Suprapubic skin (tissue), 4 donors: ENCODE measurements at regions not wholly inside any gene's neighbourhood (a gene's known extent, or its start where the extent isn't known, plus 50 kb on each side); places are given as distances from the start of the nearest gene placed in this dataset.

Experiments
- DNase-seq, 2 donors: peaks; one replicate each; pipeline ENCODE4 v3.0.0-alpha.2; 2019; ENCODE audit warnings: low spot score in 2 of 2
- H3K27ac ChIP-seq: fragments of 200-600 bp; sonication (generic); one replicate; pipeline ENCODE4 v1.5.1; 2019
- H3K27me3 ChIP-seq: fragments of 200-600 bp; sonication (generic); one replicate; pipeline ENCODE4 v1.5.1; 2019
- H3K36me3 ChIP-seq: fragments of 200-600 bp; sonication (generic); one replicate; pipeline ENCODE4 v1.5.1; 2019
- H3K4me1 ChIP-seq: fragments of 200-600 bp; sonication (generic); one replicate; pipeline ENCODE4 v1.5.1; 2019
- H3K4me3 ChIP-seq: fragments of 200-600 bp; sonication (generic); one replicate; pipeline ENCODE4 v1.5.1; 2019; ENCODE audit warnings: mild to moderate bottlenecking
- H3K9me3 ChIP-seq: fragments of 200-600 bp; sonication (generic); one replicate; pipeline ENCODE4 v1.5.1; 2019
- EP300 ChIP-seq: sonication (generic); formaldehyde crosslinking; IDR thresholded peaks from one replicate; pipeline ENCODE4 v1.6.1; 2017; ENCODE audit warnings: antibody characterized with exemption
- POLR2A ChIP-seq, 2 donors: fragments of 450-650 bp; IDR thresholded peaks; one replicate each; pipeline ENCODE4 v1.6.1; 2017; ENCODE audit warnings: antibody characterized with exemption in 2 of 2, mild to moderate bottlenecking in 2 of 2, moderate library complexity in 2 of 2
- POLR2AphosphoS5 ChIP-seq, 3 donors: sonication (generic); formaldehyde crosslinking; IDR thresholded peaks; one replicate each; pipeline ENCODE4 v1.6.1; 2017; ENCODE audit warnings: antibody characterized with exemption in 3 of 3
- WGBS: methylation state at CpG from one replicate; pipeline ENCODE4 v1.1.5; 2018; 5-methylcytosine and 5-hydroxymethylcytosine counted together
- TF ChIP-seq, protein P1 (sequence below), 2 donors: fragments of 200-600 bp in 1 of 2; fragments of 450-650 bp in 1 of 2; sonication (generic) in 1 of 2; IDR thresholded peaks; one replicate each; pipeline ENCODE4 v1.5.1; 2016 to 2019; ENCODE audit warnings: antibody characterized with exemption in 2 of 2, mild to moderate bottlenecking in 1 of 2, moderate library complexity in 1 of 2

DNA sequence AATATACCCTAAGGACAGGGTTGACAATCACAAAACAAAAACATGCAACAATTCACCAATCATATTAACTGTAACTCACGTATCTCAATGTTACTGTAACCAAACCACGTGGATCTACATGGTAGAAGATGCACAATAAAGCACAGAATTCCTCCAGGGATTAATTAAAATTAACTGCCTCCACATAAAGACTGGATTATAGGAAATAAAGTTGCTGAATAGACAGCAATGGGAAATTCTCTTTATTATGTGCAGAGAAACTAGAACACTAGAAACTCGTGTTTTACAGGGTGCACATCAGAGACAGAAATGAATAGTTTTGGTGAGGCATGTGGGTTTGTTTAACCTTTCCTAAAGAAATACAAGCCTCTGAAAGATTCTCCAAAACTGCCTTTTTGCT lies 696.3 kb downstream of the EPHA3 start:
- DNase-seq, result no peak
- no peak for TF ChIP-seq POLR2AphosphoS5 (IDR thresholded peaks at IDR 0.05)
- TF ChIP-seq POLR2A (IDR thresholded peaks at IDR 0.05), result no peak
- TF ChIP-seq EP300, result no peak
- TF ChIP-seq, protein P1, sequence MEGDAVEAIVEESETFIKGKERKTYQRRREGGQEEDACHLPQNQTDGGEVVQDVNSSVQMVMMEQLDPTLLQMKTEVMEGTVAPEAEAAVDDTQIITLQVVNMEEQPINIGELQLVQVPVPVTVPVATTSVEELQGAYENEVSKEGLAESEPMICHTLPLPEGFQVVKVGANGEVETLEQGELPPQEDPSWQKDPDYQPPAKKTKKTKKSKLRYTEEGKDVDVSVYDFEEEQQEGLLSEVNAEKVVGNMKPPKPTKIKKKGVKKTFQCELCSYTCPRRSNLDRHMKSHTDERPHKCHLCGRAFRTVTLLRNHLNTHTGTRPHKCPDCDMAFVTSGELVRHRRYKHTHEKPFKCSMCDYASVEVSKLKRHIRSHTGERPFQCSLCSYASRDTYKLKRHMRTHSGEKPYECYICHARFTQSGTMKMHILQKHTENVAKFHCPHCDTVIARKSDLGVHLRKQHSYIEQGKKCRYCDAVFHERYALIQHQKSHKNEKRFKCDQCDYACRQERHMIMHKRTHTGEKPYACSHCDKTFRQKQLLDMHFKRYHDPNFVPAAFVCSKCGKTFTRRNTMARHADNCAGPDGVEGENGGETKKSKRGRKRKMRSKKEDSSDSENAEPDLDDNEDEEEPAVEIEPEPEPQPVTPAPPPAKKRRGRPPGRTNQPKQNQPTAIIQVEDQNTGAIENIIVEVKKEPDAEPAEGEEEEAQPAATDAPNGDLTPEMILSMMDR (IDR thresholded peaks at IDR 0.05), result no peak
- Histone ChIP-seq H3K4me3 (no peak overlapping the region), H3K9me3 (no peaks in the 10 kb centered on the region), H3K36me3 (no peaks in the 10 kb centered on the region), H3K27me3 (no peaks in the 10 kb centered on the region), H3K4me1 (no peaks in the 10 kb centered on the region), H3K27ac (no peak overlapping the region)
- WGBS, result 45% methylated on average over 3 of the region's 3 CpGs

DNA sequence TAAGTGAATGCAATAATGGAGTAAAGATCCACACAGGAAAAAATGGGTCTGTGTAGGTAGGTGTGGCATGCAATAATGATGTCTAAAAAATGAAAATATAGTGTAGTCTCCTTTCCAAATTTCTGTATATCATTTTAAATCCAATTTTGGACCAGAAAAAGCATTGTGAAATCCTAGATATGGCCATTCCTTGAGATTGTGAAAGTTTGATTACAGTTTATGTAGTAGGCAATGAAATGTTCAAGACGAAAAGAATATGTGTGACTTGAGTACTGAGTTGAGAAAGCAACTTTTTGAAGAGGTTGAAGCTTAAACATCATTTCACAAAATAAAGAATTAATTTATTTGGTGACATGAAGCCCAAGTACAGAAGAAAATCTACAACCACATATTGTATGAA lies 698.7 kb downstream of the EPHA3 start:
- Histone ChIP-seq H3K27ac (no peak overlapping the region), H3K27me3 (no peaks in the 10 kb centered on the region), H3K36me3 (no peaks in the 10 kb centered on the region), H3K4me1 (no peaks in the 10 kb centered on the region), H3K9me3 (no peaks in the 10 kb centered on the region), H3K4me3 (no peak overlapping the region)
- 84% methylated on average over 1 of the region's 1 CpG for WGBS
- DNase-seq, result no peak
- TF ChIP-seq, protein P1 (IDR thresholded peaks at IDR 0.05), result no peak
- TF ChIP-seq POLR2AphosphoS5 (IDR thresholded peaks at IDR 0.05) (no peak), EP300 (no peak), POLR2A (IDR thresholded peaks at IDR 0.05) (no peak)

DNA sequence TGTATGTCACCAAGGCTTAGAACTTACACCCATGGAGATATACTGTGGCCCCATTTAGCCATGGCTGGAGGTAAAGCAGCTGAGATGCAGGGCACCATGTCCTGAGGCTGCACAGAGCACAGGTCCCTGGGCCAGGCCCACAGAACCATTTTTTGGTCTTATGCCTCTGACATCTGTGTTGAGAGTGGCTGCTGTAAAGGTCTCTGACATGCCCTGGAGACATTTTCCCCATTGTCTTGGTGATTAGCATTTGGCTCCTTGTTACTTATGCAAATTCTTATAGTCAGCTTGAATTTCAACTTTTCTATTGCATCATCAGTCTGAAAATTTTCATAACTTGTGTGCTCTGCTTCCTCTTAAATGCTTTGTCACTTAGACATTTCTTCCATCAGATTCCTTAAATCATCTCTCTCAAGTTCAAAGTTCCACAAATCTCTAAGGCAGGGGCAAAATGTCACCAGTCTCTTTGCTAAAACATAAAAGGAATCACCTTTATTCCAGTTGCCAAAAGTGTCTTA lies 701.3 kb downstream of the EPHA3 start:
- Histone ChIP-seq H3K4me1 (no peaks in the 10 kb centered on the region), H3K4me3 (no peak overlapping the region), H3K27me3 (no peaks in the 10 kb centered on the region), H3K36me3 (no peaks in the 10 kb centered on the region), H3K9me3 (peaks cover 12% of the 10 kb centered on the region), H3K27ac (no peak overlapping the region)
- TF ChIP-seq, protein P1 (IDR thresholded peaks at IDR 0.05), result no peak
- TF ChIP-seq POLR2A (IDR thresholded peaks at IDR 0.05), result no peak
- TF ChIP-seq POLR2AphosphoS5 (IDR thresholded peaks at IDR 0.05), result no peak
- TF ChIP-seq EP300, result no peak
- DNase-seq, result no peak

DNA sequence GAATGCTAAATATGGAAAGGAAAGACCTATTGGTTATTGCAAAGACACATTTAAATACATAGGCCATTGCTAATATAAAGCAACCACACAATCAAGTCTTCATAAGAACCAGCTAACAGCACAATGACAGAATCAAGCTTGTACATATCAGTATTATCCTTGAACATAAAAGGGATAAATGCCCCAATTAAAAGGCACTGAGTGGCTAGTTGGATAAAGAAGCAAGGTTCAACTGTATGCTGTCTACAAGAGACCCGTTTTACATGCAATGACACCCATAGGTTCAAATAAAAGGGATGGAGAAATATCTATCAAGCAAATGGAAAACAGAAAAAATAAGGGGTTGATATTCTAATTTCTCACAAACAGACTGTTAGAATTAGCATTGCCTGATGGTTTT lies 706.1 kb downstream of the EPHA3 start:
- H3K9me3 ChIP-seq, result peaks cover 13% of the 10 kb centered on the region

DNA sequence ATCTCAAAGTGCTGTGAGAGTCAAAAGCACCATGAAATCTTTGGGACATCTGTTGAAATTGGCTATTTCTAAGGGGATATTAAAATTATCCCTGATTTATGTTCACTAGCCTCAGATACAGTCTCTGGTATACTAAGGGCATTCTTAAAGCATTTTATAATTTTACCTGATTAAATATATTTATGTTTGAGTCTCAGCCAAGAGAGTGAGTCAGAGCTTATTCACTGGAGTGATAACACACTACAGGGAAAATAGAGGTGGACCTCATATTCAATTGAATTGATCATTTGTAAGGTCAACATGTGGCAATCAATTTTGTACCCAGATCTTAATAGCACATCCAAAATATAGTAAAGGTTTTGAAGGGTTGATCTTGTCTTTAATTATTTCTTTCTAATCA lies 733.6 kb downstream of the EPHA3 start:
- H3K27me3 ChIP-seq, result no peaks in the 10 kb centered on the region
- no peaks in the 10 kb centered on the region for H3K36me3 ChIP-seq
- no peak for DNase-seq
- no peaks in the 10 kb centered on the region for H3K4me1 ChIP-seq
- TF ChIP-seq POLR2AphosphoS5 (IDR thresholded peaks at IDR 0.05), result no peak
- TF ChIP-seq POLR2A (IDR thresholded peaks at IDR 0.05), result no peak
- TF ChIP-seq EP300, result no peak
- TF ChIP-seq, protein P1 (IDR thresholded peaks at IDR 0.05), result no peak
- no peaks in the 10 kb centered on the region for H3K9me3 ChIP-seq
- H3K4me3 ChIP-seq, result no peak overlapping the region
- no peak overlapping the region for H3K27ac ChIP-seq

More for the DNA sequence above, 706.1 kb downstream of the EPHA3 start:
- TF ChIP-seq POLR2A (IDR thresholded peaks at IDR 0.05) (no peak), EP300 (no peak), POLR2AphosphoS5 (IDR thresholded peaks at IDR 0.05) (no peak)
- TF ChIP-seq, protein P1 (IDR thresholded peaks at IDR 0.05), result no peak
- no peak for DNase-seq
- Histone ChIP-seq H3K27ac (no peak overlapping the region), H3K27me3 (no peaks in the 10 kb centered on the region), H3K4me1 (no peaks in the 10 kb centered on the region), H3K36me3 (no peaks in the 10 kb centered on the region), H3K4me3 (no peak overlapping the region)
- WGBS, result 75% methylated on average over 1 of the region's 1 CpG
